ENCODE measurements at regions not wholly inside any gene's neighbourhood (a gene's known extent, or its start where the extent isn't known, plus 50 kb on each side); places are given as distances from the start of the nearest gene placed in this dataset.

DNA sequence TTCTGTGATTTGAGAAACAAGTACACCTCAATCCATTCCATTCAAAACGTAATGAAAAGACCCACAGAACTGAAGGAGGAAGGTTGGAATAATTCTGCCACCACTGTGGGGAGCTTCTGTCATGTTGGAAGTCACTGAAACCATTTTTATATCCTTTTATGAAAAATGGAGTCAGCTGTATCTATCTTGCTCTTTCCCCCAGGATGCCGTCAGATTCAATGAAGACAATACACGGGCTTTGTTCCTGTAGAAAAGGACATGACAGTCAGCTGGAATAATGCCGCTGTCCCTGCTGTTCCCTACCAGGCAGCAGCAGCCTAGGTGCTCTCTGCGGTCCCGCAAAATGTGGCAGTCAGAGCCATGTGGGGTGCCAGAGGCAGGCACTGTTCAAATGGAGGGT lies 52.5 kb upstream of the APCDD1 start:
- DNase-seq (no peak), ATAC-seq (no peak)
- H3K9me3 ChIP-seq = no peaks in the 10 kb centered on the region
- H3K36me3 ChIP-seq (ENCODE audit: insufficient read depth in 1 of 2, low read depth in 1 of 2) = no peaks in the 10 kb centered on the region
- H3K27ac ChIP-seq = no peak overlapping the region
- peaks cover 0 to 5% (median 4%) of the 10 kb centered on the region in 3 donors for H3K27me3 ChIP-seq (ENCODE audit: insufficient read depth in 3 of 3, low read length in 2 of 3)
- no peaks in the 10 kb centered on the region for H3K4me1 ChIP-seq
- no peak overlapping the region for H3K4me3 ChIP-seq
- WGBS, 3 donors = 84 to 91% (median 88%) methylated on average over 6 of the region's 6 CpGs
- intact Hi-C loops (cut with DNase I) = no loop called here
- TF ChIP-seq, protein P1, sequence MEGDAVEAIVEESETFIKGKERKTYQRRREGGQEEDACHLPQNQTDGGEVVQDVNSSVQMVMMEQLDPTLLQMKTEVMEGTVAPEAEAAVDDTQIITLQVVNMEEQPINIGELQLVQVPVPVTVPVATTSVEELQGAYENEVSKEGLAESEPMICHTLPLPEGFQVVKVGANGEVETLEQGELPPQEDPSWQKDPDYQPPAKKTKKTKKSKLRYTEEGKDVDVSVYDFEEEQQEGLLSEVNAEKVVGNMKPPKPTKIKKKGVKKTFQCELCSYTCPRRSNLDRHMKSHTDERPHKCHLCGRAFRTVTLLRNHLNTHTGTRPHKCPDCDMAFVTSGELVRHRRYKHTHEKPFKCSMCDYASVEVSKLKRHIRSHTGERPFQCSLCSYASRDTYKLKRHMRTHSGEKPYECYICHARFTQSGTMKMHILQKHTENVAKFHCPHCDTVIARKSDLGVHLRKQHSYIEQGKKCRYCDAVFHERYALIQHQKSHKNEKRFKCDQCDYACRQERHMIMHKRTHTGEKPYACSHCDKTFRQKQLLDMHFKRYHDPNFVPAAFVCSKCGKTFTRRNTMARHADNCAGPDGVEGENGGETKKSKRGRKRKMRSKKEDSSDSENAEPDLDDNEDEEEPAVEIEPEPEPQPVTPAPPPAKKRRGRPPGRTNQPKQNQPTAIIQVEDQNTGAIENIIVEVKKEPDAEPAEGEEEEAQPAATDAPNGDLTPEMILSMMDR (IDR thresholded peaks at IDR 0.05) = no peak

DNA sequence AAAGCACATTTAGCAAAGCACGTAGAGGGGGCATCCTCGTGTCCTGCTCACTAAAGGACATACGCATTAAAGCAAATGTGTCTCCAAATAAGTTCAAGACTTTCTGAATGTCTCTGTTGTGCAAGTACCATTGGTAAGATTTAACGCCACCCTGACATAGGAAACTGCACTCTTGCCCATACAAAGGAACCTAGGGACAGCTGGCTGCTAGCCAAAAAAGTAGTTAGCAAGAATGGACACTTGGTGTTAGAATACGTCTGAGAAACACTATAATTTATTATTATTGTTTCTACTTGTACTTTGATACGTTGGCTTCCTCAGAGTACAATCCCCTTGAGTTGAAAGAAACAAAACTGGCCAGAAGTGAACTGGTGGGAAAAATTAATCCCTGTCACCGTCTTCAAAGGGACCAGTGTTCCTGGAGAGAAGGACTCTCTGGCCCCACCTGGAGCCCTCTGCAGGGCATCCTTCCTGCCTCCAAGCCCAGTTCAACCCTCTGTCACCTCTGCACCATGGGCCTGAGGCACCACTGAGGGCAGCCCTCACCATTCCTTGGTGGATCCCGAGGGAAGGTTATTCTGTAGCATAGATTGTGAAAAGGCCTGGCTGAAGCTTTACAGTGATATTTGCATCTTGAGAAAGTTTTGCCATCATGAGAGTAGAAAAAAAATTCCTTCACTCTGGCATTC lies 51.4 kb upstream of the APCDD1 start:
- ATAC-seq (no peak), DNase-seq (no peak)
- H3K9me3 ChIP-seq = no peaks in the 10 kb centered on the region
- H3K4me3 ChIP-seq = no peak overlapping the region
- TF ChIP-seq, protein P1 (IDR thresholded peaks at IDR 0.05) = no peak
- intact Hi-C loops (cut with DNase I) = no loop called here
- no peaks in the 10 kb centered on the region for H3K4me1 ChIP-seq
- H3K27ac ChIP-seq = no peak overlapping the region
- H3K27me3 ChIP-seq (ENCODE audit: insufficient read depth in 3 of 3, low read length in 2 of 3) = peaks cover 0 to 5% (median 4%) of the 10 kb centered on the region in 3 donors
- no peaks in the 10 kb centered on the region for H3K36me3 ChIP-seq (ENCODE audit: insufficient read depth in 1 of 2, low read depth in 1 of 2)
- 83 to 87% (median 85%) methylated on average over 8 of the region's 8 CpGs for WGBS, 3 donors

DNA sequence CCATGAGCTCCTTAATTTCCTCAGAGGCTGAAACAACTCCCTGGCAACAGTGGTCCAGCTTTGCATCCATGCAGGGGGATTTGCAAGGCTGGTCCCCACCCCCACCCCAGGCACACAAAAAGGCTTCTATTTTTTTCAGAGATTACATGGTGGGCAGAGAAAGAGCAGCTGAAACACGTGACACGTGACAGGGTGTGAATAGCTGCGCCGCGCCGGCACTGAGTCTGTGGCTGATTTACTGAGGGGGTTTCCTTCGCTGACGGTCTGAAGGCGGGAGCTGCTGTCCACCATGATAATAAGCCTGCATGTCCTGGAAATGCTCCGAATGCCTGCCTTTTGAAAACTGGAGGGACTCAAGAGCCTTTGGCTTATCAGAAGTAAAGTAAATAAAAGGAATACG lies 50.7 kb upstream of the APCDD1 start:
- ATAC-seq = no peak
- DNase-seq = no peak
- Histone ChIP-seq H3K36me3 (ENCODE audit: insufficient read depth in 1 of 2, low read depth in 1 of 2) (no peaks in the 10 kb centered on the region), H3K27me3 (ENCODE audit: insufficient read depth in 3 of 3, low read length in 2 of 3) (peaks cover 0 to 5% (median 4%) of the 10 kb centered on the region in 3 donors), H3K4me3 (no peak overlapping the region), H3K27ac (no peak overlapping the region), H3K9me3 (no peaks in the 10 kb centered on the region), H3K4me1 (no peaks in the 10 kb centered on the region)
- TF ChIP-seq, protein P1 (IDR thresholded peaks at IDR 0.05) = no peak
- intact Hi-C loops (cut with DNase I) = no loop called here
- WGBS, 3 donors = 65 to 78% (median 72%) methylated on average over 11 of the region's 11 CpGs

DNA sequence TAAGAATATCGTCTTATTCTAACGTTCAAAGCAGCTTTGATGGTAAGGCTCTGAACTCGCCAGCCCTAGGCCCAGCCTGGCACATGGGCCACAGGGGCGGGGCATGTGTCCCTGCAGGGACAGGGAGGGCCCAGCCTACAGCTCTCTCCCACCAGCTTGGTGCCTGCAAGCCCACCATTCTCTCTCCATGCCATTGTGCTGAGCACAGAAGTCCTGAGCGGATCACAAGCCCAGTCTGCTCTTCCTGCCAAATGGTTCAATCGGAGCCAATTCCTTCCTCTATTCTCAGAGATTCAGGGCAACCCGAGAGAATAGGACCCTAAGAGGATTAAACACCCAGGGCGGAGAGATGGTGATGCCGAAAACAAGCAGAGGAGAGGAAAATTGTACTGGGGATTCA lies 50.3 kb upstream of the APCDD1 start:
- H3K27ac ChIP-seq = no peak overlapping the region
- DNase-seq = no peak
- WGBS, 3 donors = 52 to 71% (median 60%) methylated on average over 9 of the region's 9 CpGs
- no peaks in the 10 kb centered on the region for H3K9me3 ChIP-seq
- peaks cover 0 to 5% (median 4%) of the 10 kb centered on the region in 3 donors for H3K27me3 ChIP-seq (ENCODE audit: insufficient read depth in 3 of 3, low read length in 2 of 3)
- no peak for ATAC-seq
- H3K4me1 ChIP-seq = no peaks in the 10 kb centered on the region
- H3K4me3 ChIP-seq = no peak overlapping the region
- no peaks in the 10 kb centered on the region for H3K36me3 ChIP-seq (ENCODE audit: insufficient read depth in 1 of 2, low read depth in 1 of 2)
- intact Hi-C loops (cut with DNase I) = no loop called here
- TF ChIP-seq, protein P1 (IDR thresholded peaks at IDR 0.05) = no peak

Measured in psoas muscle (tissue), 7 donors.